NCI-H526 (cell line): ENCODE measurements at regions not wholly inside any gene's neighbourhood (a gene's known extent, or its start where the extent isn't known, plus 50 kb on each side); places are given as distances from the start of the nearest gene placed in this dataset.

Experiments
- DNase-seq, 2 experiments: peaks; one replicate each; lab custom pipeline; 2025; lab: John Stamatoyannopoulos, UW

- DNase-seq = no peak
Measured at GRCh38 chrY:14139521-14139920, 83.5 kb downstream of the VCY1B start.

- no peak for DNase-seq
Measured at GRCh38 chrY:14145614-14146013, 89.6 kb downstream of the VCY1B start.

DNA sequence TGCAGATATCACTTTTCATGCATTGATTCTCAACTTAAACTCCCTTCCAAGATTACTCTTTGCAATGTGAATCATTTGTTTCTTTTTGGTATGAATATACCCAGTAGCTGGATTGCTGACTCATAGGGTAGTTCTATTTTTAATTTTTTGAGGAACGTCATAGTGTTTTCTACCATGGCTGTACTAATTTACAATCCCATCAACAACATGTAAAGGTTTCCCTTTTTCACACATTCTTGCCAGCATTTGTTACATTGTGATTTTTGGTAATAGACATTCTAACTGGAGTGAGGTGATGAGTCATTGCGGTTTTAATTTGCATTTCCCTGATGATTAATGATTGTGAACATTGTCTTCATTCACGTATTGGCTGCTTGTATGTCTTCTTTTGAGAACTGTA lies 126.7 kb downstream of the VCY1B start:
- DNase-seq = no peak

DNA sequence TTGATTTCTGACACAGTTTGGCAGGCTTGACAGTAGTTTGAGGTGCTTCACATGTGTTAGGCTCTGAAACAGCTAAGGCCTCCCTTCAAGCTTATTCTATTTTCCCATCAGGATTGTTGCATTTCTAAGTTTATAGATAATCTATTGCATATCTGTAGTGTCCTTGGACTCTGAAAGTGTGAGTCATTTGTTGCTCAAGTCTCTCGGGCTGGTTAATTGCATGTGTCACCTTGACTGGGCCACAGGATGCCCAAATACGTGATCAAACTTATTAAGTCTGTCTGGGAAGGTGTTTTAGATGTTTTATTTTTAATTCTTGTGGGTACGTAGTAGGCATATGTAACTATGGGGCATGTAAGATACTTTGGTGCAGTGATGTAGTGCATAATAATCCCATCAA lies 166.0 kb downstream of the VCY1B start:
- no peak for DNase-seq

DNA sequence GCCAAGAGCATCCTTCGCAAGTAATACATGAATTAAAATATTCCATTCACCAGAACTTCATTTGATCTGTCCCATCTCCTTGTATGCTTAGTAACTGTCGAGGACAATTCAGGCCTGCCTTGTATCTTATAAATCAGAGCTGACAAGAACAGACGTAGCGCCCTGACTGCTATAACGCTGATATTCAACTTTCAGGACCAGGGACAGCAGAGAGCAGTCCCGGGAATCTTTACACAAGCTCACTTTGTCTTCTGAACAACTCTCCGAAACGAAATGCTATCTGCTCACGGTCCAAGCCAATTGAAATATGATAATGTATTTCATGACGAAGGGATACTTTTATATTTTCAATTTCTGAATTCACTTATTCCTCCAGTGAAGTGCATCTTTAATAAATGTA lies 175.7 kb downstream of the VCY1B start:
- no peak for DNase-seq

GRCh38 chrY:14235070-14235469 lies 179.0 kb downstream of the VCY1B start:
- no peak for DNase-seq

DNA sequence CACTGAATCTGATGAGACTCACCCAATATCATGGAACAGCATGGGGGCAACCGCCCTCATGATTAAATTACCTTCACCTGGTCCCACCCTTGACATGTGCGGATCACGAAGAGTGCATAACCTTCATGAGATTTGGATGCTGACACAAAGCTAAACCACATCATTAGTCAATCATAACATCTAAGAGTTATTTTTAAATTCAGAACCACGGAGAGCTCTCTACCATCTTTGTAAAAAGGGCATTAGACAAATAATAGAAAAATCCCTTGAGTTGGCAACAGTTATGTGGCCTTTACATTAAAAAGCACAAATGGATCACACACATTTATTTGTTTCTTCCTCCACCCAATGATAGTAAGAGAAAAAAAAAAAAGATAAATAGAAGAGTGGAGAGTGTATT lies 182.2 kb downstream of the VCY1B start:
- no peak for DNase-seq

DNA sequence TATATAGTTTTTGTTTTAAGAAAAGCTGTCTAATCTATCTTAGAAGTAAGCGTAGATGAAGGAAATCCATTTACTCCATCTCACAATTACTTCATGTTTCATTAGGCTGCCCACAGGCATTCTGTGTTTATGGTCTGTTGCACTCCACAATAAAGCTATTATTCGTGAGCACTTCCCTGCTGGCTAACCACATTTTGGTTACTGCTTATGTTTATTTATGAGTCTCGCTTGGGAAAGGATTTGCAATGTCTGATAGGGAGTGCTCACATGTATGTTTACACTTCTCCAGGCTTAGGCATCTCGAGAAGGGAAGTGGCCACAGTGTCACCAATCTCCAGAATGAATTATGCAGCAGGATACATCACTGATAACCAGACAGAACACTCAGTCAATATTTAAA lies 190.9 kb downstream of the VCY1B start:
- DNase-seq = peak; percentile 70 to 86

- DNase-seq = no peak
Measured at GRCh38 chrY:14248878-14249576, 193.0 kb downstream of the VCY1B start.

DNA sequence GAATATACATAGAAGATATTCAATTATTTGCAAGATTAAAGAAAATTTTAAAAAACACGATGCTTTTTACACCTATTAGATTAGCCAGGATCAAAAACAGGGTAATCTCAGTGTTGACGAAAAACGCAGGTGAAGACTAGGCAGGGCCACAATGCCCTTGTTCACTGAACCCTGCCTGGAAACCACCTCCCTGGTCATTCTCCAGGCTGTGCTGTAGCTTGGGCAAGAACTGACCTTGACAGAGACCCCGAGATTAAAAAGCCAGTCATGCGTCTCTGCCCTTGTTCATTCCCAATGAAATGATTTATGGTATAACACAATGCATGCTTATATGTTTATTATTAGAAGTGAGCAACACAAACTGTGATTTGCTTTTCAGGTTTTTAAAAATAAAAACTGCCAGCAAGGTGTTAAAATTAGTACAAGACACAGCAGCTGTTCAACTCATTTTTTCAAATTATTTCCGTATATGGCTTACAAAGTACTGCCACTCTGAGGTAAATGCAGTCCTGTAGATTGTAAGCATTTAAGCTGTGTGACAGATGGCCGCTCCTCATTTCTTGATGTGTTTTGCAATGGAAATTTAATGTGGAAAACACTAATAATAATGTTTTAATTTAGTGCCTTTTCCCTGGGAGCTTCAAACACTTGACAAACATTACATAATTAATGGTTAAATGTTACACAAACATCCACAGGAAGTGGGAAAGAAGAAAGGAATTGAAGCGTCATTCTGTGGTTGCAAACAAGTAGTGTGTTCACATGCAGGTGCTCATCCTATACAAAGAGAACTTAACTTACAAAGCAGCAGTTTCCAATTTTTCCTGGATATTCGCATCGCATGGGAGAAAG lies 200.2 kb downstream of the VCY1B start:
- peak in 1 of 2 experiments; percentile 0 for DNase-seq

DNA sequence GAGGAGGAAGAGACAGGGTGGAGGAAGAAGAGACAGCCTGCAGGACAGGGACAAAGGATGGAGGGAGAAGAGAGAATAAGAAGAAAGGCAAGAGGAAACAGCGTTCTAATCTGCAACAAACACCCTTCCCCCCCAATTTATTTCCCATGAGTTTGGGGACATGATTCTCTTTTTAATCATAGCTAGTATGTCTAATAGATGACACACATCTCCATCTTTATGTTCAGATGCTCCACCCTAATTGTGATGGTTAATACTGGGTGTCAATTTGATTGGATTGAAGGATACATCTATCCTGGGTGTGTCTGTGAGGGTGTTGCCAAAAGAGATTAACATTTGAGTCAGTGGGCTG lies 200.8 kb downstream of the VCY1B start:
- no peak for DNase-seq

DNA sequence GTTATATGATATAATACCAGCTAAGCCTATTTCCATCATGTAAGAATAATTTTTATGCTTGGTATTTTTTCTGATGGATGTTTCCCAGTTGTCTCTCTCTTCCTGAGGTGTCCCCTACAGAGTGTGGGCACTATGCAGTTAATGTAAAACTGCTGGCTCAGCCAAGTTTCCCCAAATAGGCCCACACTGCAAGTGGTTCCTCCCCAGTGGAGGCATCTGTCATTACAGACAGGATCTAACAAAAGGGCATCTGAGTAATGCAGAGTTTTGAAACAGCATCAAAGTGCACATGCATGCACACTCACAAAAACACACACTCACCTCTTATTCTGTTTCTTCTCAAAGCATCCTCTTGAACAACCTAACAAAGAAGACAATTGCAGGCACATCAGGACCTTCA lies 221.0 kb downstream of the VCY1B start:
- DNase-seq = no peak

GRCh38 chrY:14290656-14291375 lies 233.5 kb upstream of the NLGN4Y start:
- no peak for DNase-seq

DNA sequence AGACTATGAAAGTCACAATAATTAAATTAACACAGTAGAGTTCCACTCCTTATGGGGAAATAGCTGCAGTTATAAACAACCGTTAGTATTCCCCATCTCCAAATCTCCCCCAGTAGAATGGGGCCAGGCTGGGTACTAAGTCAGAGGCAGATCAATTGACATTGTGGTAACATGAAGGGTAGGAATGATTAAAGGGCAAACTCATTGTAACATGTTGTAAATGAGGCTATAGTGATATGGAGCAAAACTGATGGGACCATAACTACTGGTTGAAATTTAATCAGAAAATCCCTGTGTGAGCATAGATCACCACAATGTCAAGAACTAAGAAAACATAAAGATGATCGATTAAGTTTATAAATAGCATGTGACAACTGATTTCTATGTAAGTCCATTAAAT lies 231.9 kb upstream of the NLGN4Y start:
- no peak for DNase-seq

GRCh38 chrY:14300775-14301174 lies 223.6 kb upstream of the NLGN4Y start:
- no peak for DNase-seq

DNA sequence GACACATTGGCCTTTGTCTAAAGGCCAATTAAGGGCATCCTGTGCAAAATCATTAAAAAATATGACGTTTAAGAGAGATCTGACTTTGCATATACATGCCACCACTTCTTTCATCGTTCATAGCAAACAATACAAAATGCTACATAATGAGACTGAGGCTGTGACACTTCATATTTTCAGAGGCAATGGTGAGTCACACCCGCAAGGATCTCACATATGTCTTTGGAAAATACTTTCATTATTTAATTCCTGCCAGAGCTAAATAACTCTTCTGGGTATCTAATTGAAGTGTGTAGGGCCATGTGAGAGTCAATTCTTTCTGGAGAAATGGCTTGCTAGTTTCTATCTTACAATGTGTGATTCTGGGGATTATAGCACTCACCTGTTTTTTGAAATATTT lies 222.8 kb upstream of the NLGN4Y start:
- DNase-seq = no peak

- DNase-seq = peak; percentile 14 to 53
Measured at GRCh38 chrY:14328677-14329345, 195.5 kb upstream of the NLGN4Y start.

DNA sequence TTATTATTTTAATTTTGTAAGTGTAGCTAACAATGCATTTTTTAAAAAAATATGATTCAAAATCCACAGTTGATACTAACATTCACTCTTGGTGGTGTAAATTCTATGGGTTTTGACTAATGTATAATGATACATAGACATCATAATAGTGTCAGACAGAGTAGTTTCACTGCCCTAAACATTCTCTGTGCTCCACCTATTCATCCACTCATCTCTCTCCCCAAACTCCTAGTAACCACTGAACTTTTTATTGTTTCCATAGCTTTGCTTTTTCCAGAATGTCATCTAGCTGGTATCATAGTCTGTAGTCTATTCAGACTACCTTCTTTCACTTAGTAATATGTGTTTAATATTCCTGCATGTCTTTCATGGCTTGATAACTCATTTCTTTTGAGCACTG lies 194.0 kb upstream of the NLGN4Y start:
- no peak for DNase-seq

DNA sequence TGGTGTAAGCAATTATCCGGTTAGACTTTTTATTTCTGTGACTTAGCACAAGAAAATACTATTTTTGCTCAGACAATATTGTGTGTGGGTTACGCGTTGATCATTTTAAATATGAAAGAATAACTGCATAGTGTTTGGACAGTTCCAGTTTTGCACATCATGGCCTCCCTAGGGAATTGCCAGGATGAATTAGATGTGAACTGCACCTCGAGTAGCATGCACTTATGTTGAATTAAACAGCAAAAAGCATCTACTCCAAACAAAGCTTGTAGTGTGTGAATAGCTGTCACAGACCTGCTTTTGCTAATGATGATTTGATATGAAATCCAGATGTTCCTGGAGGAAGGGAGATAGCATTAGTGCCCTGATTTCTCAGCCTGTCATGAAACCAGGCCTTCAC lies 184.8 kb upstream of the NLGN4Y start:
- DNase-seq = no peak

- DNase-seq = no peak
Measured at GRCh38 chrY:14340459-14341143, 183.7 kb upstream of the NLGN4Y start.

- DNase-seq = no peak
Measured at GRCh38 chrY:14344648-14345333, 179.5 kb upstream of the NLGN4Y start.
